Thoracic aorta (tissue), 2 donors: ENCODE measurements at regions not wholly inside any gene's neighbourhood (a gene's known extent, or its start where the extent isn't known, plus 50 kb on each side); places are given as distances from the start of the nearest gene placed in this dataset.
"Not testable (repeated sequence)": the region's sequence is repeated elsewhere in the genome, so short reads cannot be mapped to it uniquely, and the experiment has no call there.

Experiments used
- ATAC-seq: fragments of 150-250 bp; one replicate; pipeline ENCODE4 v1.8.0; 2017; ENCODE audit warnings: low read depth; ENCODE audit not compliant: insufficient number of reproducible peaks, low FRiP score
- DNase-seq: peaks from one replicate; pipeline ENCODE4 v3.0.0-alpha.2; 2020; ENCODE audit warnings: low spot score
- H3K27ac ChIP-seq, 2 donors: fragments of 200-600 bp; sonication (generic); 1 replicate in 1 of 2; 2 replicates in 1 of 2; pipeline ENCODE4 v1.5.1; 2016; ENCODE audit warnings: mild to moderate bottlenecking in 2 of 2, moderate library complexity in 2 of 2
- H3K27me3 ChIP-seq: fragments of 200-600 bp; sonication (generic); replicated peaks from 2 replicates; pipeline ENCODE4 v1.6.0; 2016; ENCODE audit warnings: mild to moderate bottlenecking; ENCODE audit not compliant: insufficient read depth
- H3K36me3 ChIP-seq: fragments of 200-600 bp; sonication (generic); one replicate; pipeline ENCODE4 v1.5.1; 2016
- H3K4me1 ChIP-seq, 2 donors: fragments of 200-600 bp; sonication (generic); 1 replicate in 1 of 2; 2 replicates in 1 of 2; pipeline versions ENCODE4 v1.5.1 to v1.6.0; 2016; ENCODE audit warnings: low read depth in 2 of 2, mild to moderate bottlenecking in 1 of 2; ENCODE audit not compliant: control insufficient read depth in 1 of 2
- H3K4me3 ChIP-seq: fragments of 200-600 bp; sonication (generic); 2 replicates; pipeline ENCODE4 v1.5.1; 2016; ENCODE audit warnings: mild to moderate bottlenecking
- H3K9me3 ChIP-seq: fragments of 200-600 bp; sonication (generic); 2 replicates; pipeline ENCODE4 v1.5.1; 2016
- CTCF ChIP-seq: fragments of 200-600 bp; sonication (generic); IDR thresholded peaks from one replicate; pipeline ENCODE4 v1.5.1; 2019; ENCODE audit warnings: antibody characterized with exemption

- H3K27me3 ChIP-seq = no peaks in the 10 kb centered on the region
- H3K36me3 ChIP-seq = no peaks in the 10 kb centered on the region
- TF ChIP-seq CTCF = no peak
- no peaks in the 10 kb centered on the region for H3K9me3 ChIP-seq
- ATAC-seq = no peak
- no peak overlapping the region for H3K27ac ChIP-seq
- DNase-seq = no peak
- H3K4me3 ChIP-seq = no peak overlapping the region
- H3K4me1 ChIP-seq = no peaks in the 10 kb centered on the region
Observed at GRCh38 chr1:37181425-37181824, 147.1 kb upstream of the GRIK3 start.

- no peaks in the 10 kb centered on the region for H3K9me3 ChIP-seq
- ATAC-seq = no peak
- H3K27me3 ChIP-seq = no peaks in the 10 kb centered on the region
- no peaks in the 10 kb centered on the region for H3K4me1 ChIP-seq
- no peak overlapping the region for H3K27ac ChIP-seq
- no peaks in the 10 kb centered on the region for H3K36me3 ChIP-seq
- no peak for DNase-seq
- no peak overlapping the region for H3K4me3 ChIP-seq
- TF ChIP-seq CTCF = no peak
Observed at GRCh38 chr1:37184789-37185188, 150.5 kb upstream of the GRIK3 start.

GRCh38 chr1:37186246-37186756, 152.0 kb upstream of the GRIK3 start:
- Histone ChIP-seq H3K27ac (no peak overlapping the region), H3K27me3 (no peaks in the 10 kb centered on the region), H3K9me3 (no peaks in the 10 kb centered on the region), H3K36me3 (no peaks in the 10 kb centered on the region), H3K4me3 (no peak overlapping the region), H3K4me1 (no peaks in the 10 kb centered on the region)
- no peak for TF ChIP-seq CTCF
- DNase-seq (no peak), ATAC-seq (no peak)

- no peak for TF ChIP-seq CTCF
- no peak overlapping the region for H3K4me3 ChIP-seq
- no peak for ATAC-seq
- no peak for DNase-seq
- H3K4me1 ChIP-seq = no peaks in the 10 kb centered on the region
- no peaks in the 10 kb centered on the region for H3K9me3 ChIP-seq
- no peaks in the 10 kb centered on the region for H3K27me3 ChIP-seq
- no peak overlapping the region for H3K27ac ChIP-seq
- no peaks in the 10 kb centered on the region for H3K36me3 ChIP-seq
Observed at GRCh38 chr1:37189111-37189510, 154.8 kb upstream of the GRIK3 start.

- no peak for ATAC-seq
- no peak for TF ChIP-seq CTCF
- no peaks in the 10 kb centered on the region for H3K36me3 ChIP-seq
Observed at GRCh38 chr1:37197411-37197810, 163.1 kb upstream of the GRIK3 start.

GRCh38 chr1:37214305-37214704, 180.0 kb upstream of the GRIK3 start:
- ATAC-seq, H3K27me3 ChIP-seq, H3K4me3 ChIP-seq, H3K9me3 ChIP-seq, H3K27ac ChIP-seq, H3K36me3 ChIP-seq, H3K4me1 ChIP-seq, DNase-seq: not testable (repeated sequence)

More at GRCh38 chr1:37197411-37197810, 163.1 kb upstream of the GRIK3 start:
- H3K27ac ChIP-seq = no peak overlapping the region
- H3K4me1 ChIP-seq = no peaks in the 10 kb centered on the region
- no peaks in the 10 kb centered on the region for H3K9me3 ChIP-seq
- H3K4me3 ChIP-seq = no peak overlapping the region
- H3K27me3 ChIP-seq = no peaks in the 10 kb centered on the region
- no peak for DNase-seq
